ENCODE measurements at regions not wholly inside any gene's neighbourhood (a gene's known extent, or its start where the extent isn't known, plus 50 kb on each side); places are given as distances from the start of the nearest gene placed in this dataset.

- Histone ChIP-seq H2BK12ac (ENCODE audit: low read length in 2 of 2) (no peak overlapping the region), H4K8ac (ENCODE audit: low read length) (no peak overlapping the region), H3K27me3 (ENCODE audit: control insufficient read depth in 1 of 2, insufficient read depth in 1 of 2, low read length in 2 of 2) (peaks cover 0 to 71% of the 10 kb centered on the region in 2 experiments), H3K23ac (ENCODE audit: low read length in 2 of 2) (no peak overlapping the region), H3K9ac (ENCODE audit: low read length) (no peak overlapping the region), H3K79me1 (replicated peaks; ENCODE audit: low read length, poor library complexity, severe bottlenecking) (no peaks in the 10 kb centered on the region), H3K36me3 (ENCODE audit: control insufficient read depth in 1 of 2, insufficient read depth in 2 of 2, low read depth in 1 of 2, low read length in 2 of 2) (no peaks in the 10 kb centered on the region), H2AFZ (ENCODE audit: low read depth, low read length) (no peak overlapping the region), H2BK5ac (ENCODE audit: low read depth, low read length, poor library complexity, severe bottlenecking) (no peak overlapping the region), H2BK120ac (ENCODE audit: low read depth, low read length) (no peak overlapping the region), H3K27ac (ENCODE audit: low read length, poor library complexity, severe bottlenecking) (no peak overlapping the region), H3K4ac (ENCODE audit: low read depth in 1 of 2, low read length in 2 of 2) (no peak overlapping the region), H2AK5ac (ENCODE audit: low read length, severe bottlenecking) (no peak overlapping the region), H3K14ac (ENCODE audit: low read length in 2 of 2) (no peak overlapping the region), H3K9me3 (ENCODE audit: control insufficient read depth, low read length) (no peaks in the 10 kb centered on the region), H2BK15ac (ENCODE audit: low read depth, poor library complexity, severe bottlenecking) (no peak overlapping the region), H4K91ac (ENCODE audit: low read length) (no peak overlapping the region), H3K18ac (ENCODE audit: low read depth in 1 of 2, low read length in 2 of 2) (no peak overlapping the region), H3K4me2 (ENCODE audit: low read length, poor library complexity, severe bottlenecking) (no peak overlapping the region), H3K4me1 (ENCODE audit: control insufficient read depth, insufficient read depth, low read depth, low read length) (peaks cover 22% of the 10 kb centered on the region), H3K4me3 (ENCODE audit: insufficient read depth in 1 of 2, low read depth in 1 of 2, low read length in 2 of 2) (no peak overlapping the region)
- no peak for DNase-seq
- WGBS, result 64% methylated on average over 15 of the region's 16 CpGs
Observed at GRCh38 chr22:27380855-27381254, 420.7 kb downstream of the MN1 start.

- no peak overlapping the region for H3K4me3 ChIP-seq (ENCODE audit: insufficient read depth in 1 of 2, low read depth in 1 of 2, low read length in 2 of 2)
- no peak overlapping the region for H3K27ac ChIP-seq (ENCODE audit: low read length, poor library complexity, severe bottlenecking)
- H3K36me3 ChIP-seq (ENCODE audit: control insufficient read depth in 1 of 2, insufficient read depth in 2 of 2, low read depth in 1 of 2, low read length in 2 of 2), result no peaks in the 10 kb centered on the region
- no peak overlapping the region for H2AFZ ChIP-seq (ENCODE audit: low read depth, low read length)
- no peaks in the 10 kb centered on the region for H3K79me1 ChIP-seq (replicated peaks; ENCODE audit: low read length, poor library complexity, severe bottlenecking)
- no peak overlapping the region for H3K4ac ChIP-seq (ENCODE audit: low read depth in 1 of 2, low read length in 2 of 2)
- no peak overlapping the region for H2BK5ac ChIP-seq (ENCODE audit: low read depth, low read length, poor library complexity, severe bottlenecking)
- H3K9me3 ChIP-seq (ENCODE audit: control insufficient read depth, low read length), result no peaks in the 10 kb centered on the region
- no peak overlapping the region for H2AK5ac ChIP-seq (ENCODE audit: low read length, severe bottlenecking)
- no peak overlapping the region for H3K9ac ChIP-seq (ENCODE audit: low read length)
- peaks cover 25% of the 10 kb centered on the region for H3K4me1 ChIP-seq (ENCODE audit: control insufficient read depth, insufficient read depth, low read depth, low read length)
- no peak overlapping the region for H4K8ac ChIP-seq (ENCODE audit: low read length)
- no peak overlapping the region for H3K23ac ChIP-seq (ENCODE audit: low read length in 2 of 2)
- H4K91ac ChIP-seq (ENCODE audit: low read length), result no peak overlapping the region
- DNase-seq, result no peak
- no peak overlapping the region for H3K14ac ChIP-seq (ENCODE audit: low read length in 2 of 2)
- no peak overlapping the region for H2BK120ac ChIP-seq (ENCODE audit: low read depth, low read length)
- H2BK15ac ChIP-seq (ENCODE audit: low read depth, poor library complexity, severe bottlenecking), result no peak overlapping the region
- H3K27me3 ChIP-seq (ENCODE audit: control insufficient read depth in 1 of 2, insufficient read depth in 1 of 2, low read length in 2 of 2), result peaks cover 0 to 78% of the 10 kb centered on the region in 2 experiments
- H3K18ac ChIP-seq (ENCODE audit: low read depth in 1 of 2, low read length in 2 of 2), result no peak overlapping the region
- H2BK12ac ChIP-seq (ENCODE audit: low read length in 2 of 2), result no peak overlapping the region
- 11% methylated on average over 4 of the region's 4 CpGs for WGBS
- H3K4me2 ChIP-seq (ENCODE audit: low read length, poor library complexity, severe bottlenecking), result no peak overlapping the region
Observed at GRCh38 chr22:27381552-27381951, 420.0 kb downstream of the MN1 start.

- no peak overlapping the region for H2BK15ac ChIP-seq (ENCODE audit: low read depth, poor library complexity, severe bottlenecking)
- 74% methylated on average over 6 of the region's 6 CpGs for WGBS
- H3K27me3 ChIP-seq (ENCODE audit: control insufficient read depth in 1 of 2, insufficient read depth in 1 of 2, low read length in 2 of 2), result peaks cover 0 to 84% of the 10 kb centered on the region in 2 experiments
- H3K9ac ChIP-seq (ENCODE audit: low read length), result no peak overlapping the region
- no peak overlapping the region for H3K4me3 ChIP-seq (ENCODE audit: insufficient read depth in 1 of 2, low read depth in 1 of 2, low read length in 2 of 2)
- H3K18ac ChIP-seq (ENCODE audit: low read depth in 1 of 2, low read length in 2 of 2), result no peak overlapping the region
- peak overlapping the region; percentile 31 for H4K91ac ChIP-seq (ENCODE audit: low read length)
- H3K27ac ChIP-seq (ENCODE audit: low read length, poor library complexity, severe bottlenecking), result no peak overlapping the region
- no peak overlapping the region for H2AFZ ChIP-seq (ENCODE audit: low read depth, low read length)
- no peak overlapping the region for H2BK120ac ChIP-seq (ENCODE audit: low read depth, low read length)
- peaks cover 25% of the 10 kb centered on the region for H3K4me1 ChIP-seq (ENCODE audit: control insufficient read depth, insufficient read depth, low read depth, low read length)
- no peak overlapping the region for H3K4me2 ChIP-seq (ENCODE audit: low read length, poor library complexity, severe bottlenecking)
- peak overlapping the region in 1 of 2 experiments; percentile 21 for H3K4ac ChIP-seq (ENCODE audit: low read depth in 1 of 2, low read length in 2 of 2)
- H3K23ac ChIP-seq (ENCODE audit: low read length in 2 of 2), result no peak overlapping the region
- H4K8ac ChIP-seq (ENCODE audit: low read length), result no peak overlapping the region
- no peaks in the 10 kb centered on the region for H3K9me3 ChIP-seq (ENCODE audit: control insufficient read depth, low read length)
- no peak overlapping the region for H2BK5ac ChIP-seq (ENCODE audit: low read depth, low read length, poor library complexity, severe bottlenecking)
- H3K14ac ChIP-seq (ENCODE audit: low read length in 2 of 2), result peak overlapping the region in 1 of 2 experiments; percentile 22
- H3K36me3 ChIP-seq (ENCODE audit: control insufficient read depth in 1 of 2, insufficient read depth in 2 of 2, low read depth in 1 of 2, low read length in 2 of 2), result no peaks in the 10 kb centered on the region
- DNase-seq, result no peak
- no peaks in the 10 kb centered on the region for H3K79me1 ChIP-seq (replicated peaks; ENCODE audit: low read length, poor library complexity, severe bottlenecking)
- no peak overlapping the region for H2BK12ac ChIP-seq (ENCODE audit: low read length in 2 of 2)
- H2AK5ac ChIP-seq (ENCODE audit: low read length, severe bottlenecking), result peak overlapping the region; percentile 58
Observed at GRCh38 chr22:27381960-27382742, 419.4 kb downstream of the MN1 start.

GRCh38 chr22:27382947-27383346 lies 418.6 kb downstream of the MN1 start:
- Histone ChIP-seq H2AK5ac (ENCODE audit: low read length, severe bottlenecking) (peak overlapping the region; percentile 42), H2BK120ac (ENCODE audit: low read depth, low read length) (no peak overlapping the region), H3K14ac (ENCODE audit: low read length in 2 of 2) (no peak overlapping the region), H3K4me1 (ENCODE audit: control insufficient read depth, insufficient read depth, low read depth, low read length) (peaks cover 21% of the 10 kb centered on the region), H4K8ac (ENCODE audit: low read length) (no peak overlapping the region), H3K18ac (ENCODE audit: low read depth in 1 of 2, low read length in 2 of 2) (no peak overlapping the region), H3K36me3 (ENCODE audit: control insufficient read depth in 1 of 2, insufficient read depth in 2 of 2, low read depth in 1 of 2, low read length in 2 of 2) (no peaks in the 10 kb centered on the region), H4K91ac (ENCODE audit: low read length) (no peak overlapping the region), H3K27ac (ENCODE audit: low read length, poor library complexity, severe bottlenecking) (no peak overlapping the region), H2AFZ (ENCODE audit: low read depth, low read length) (no peak overlapping the region), H3K4ac (ENCODE audit: low read depth in 1 of 2, low read length in 2 of 2) (peak overlapping the region in 1 of 2 experiments; percentile 7), H2BK5ac (ENCODE audit: low read depth, low read length, poor library complexity, severe bottlenecking) (no peak overlapping the region), H2BK12ac (ENCODE audit: low read length in 2 of 2) (no peak overlapping the region), H3K4me3 (ENCODE audit: insufficient read depth in 1 of 2, low read depth in 1 of 2, low read length in 2 of 2) (no peak overlapping the region), H3K9me3 (ENCODE audit: control insufficient read depth, low read length) (no peaks in the 10 kb centered on the region), H3K27me3 (ENCODE audit: control insufficient read depth in 1 of 2, insufficient read depth in 1 of 2, low read length in 2 of 2) (peaks cover under 1 to 89% of the 10 kb centered on the region in 2 experiments), H2BK15ac (ENCODE audit: low read depth, poor library complexity, severe bottlenecking) (no peak overlapping the region), H3K23ac (ENCODE audit: low read length in 2 of 2) (no peak overlapping the region), H3K9ac (ENCODE audit: low read length) (no peak overlapping the region), H3K4me2 (ENCODE audit: low read length, poor library complexity, severe bottlenecking) (no peak overlapping the region), H3K79me1 (replicated peaks; ENCODE audit: low read length, poor library complexity, severe bottlenecking) (no peaks in the 10 kb centered on the region)
- DNase-seq, result no peak
- WGBS, result 90% methylated on average over 10 of the region's 12 CpGs
